ENCODE measurements at regions not wholly inside any gene's neighbourhood (a gene's known extent, or its start where the extent isn't known, plus 50 kb on each side); places are given as distances from the start of the nearest gene placed in this dataset.

- Histone ChIP-seq H3K9ac (ENCODE audit: low read length) (no peak overlapping the region), H2AFZ (ENCODE audit: low read depth, low read length, severe bottlenecking) (no peak overlapping the region), H3K27ac (ENCODE audit: low read depth, low read length) (no peak overlapping the region), H3K4me3 (ENCODE audit: insufficient read depth, low read length, poor library complexity, severe bottlenecking) (no peak overlapping the region), H4K20me1 (ENCODE audit: low read depth, low read length) (no peaks in the 10 kb centered on the region), H3K79me2 (ENCODE audit: insufficient read depth, low read length) (no peaks in the 10 kb centered on the region), H3K4me2 (ENCODE audit: low read depth, low read length, poor library complexity, severe bottlenecking) (no peak overlapping the region), H3K27me3 (ENCODE audit: low read length) (no peaks in the 10 kb centered on the region), H3K9me2 (replicated peaks; ENCODE audit: insufficient read depth, low read length) (no peaks in the 10 kb centered on the region), H3K36me3 (ENCODE audit: low read length) (no peaks in the 10 kb centered on the region), H3K9me3 (ENCODE audit: insufficient read depth, low read length) (no peaks in the 10 kb centered on the region), H3F3A (ENCODE audit: insufficient read depth) (no peaks in the 10 kb centered on the region)
- no peak for TF ChIP-seq CTCF (IDR thresholded peaks at IDR 0.05; ENCODE audit: insufficient read depth, low read length, poor library complexity, severe bottlenecking)
- no peak for TF ChIP-seq EZH2phosphoT487 (conservative IDR thresholded peaks at IDR 0.05; ENCODE audit: low read length)
Observed at GRCh38 chr11:110939471-110939870, 227.2 kb upstream of the ARHGAP20 start.

- Histone ChIP-seq H3K9me3 (ENCODE audit: insufficient read depth, low read length) (no peaks in the 10 kb centered on the region), H3K4me2 (ENCODE audit: low read depth, low read length, poor library complexity, severe bottlenecking) (no peak overlapping the region), H3K27me3 (ENCODE audit: low read length) (no peaks in the 10 kb centered on the region), H3K36me3 (ENCODE audit: low read length) (no peaks in the 10 kb centered on the region), H3K9ac (ENCODE audit: low read length) (no peak overlapping the region), H3F3A (ENCODE audit: insufficient read depth) (no peaks in the 10 kb centered on the region), H2AFZ (ENCODE audit: low read depth, low read length, severe bottlenecking) (no peak overlapping the region), H3K79me2 (ENCODE audit: insufficient read depth, low read length) (no peaks in the 10 kb centered on the region), H3K9me2 (replicated peaks; ENCODE audit: insufficient read depth, low read length) (no peaks in the 10 kb centered on the region), H3K27ac (ENCODE audit: low read depth, low read length) (no peak overlapping the region), H4K20me1 (ENCODE audit: low read depth, low read length) (no peaks in the 10 kb centered on the region), H3K4me3 (ENCODE audit: insufficient read depth, low read length, poor library complexity, severe bottlenecking) (no peak overlapping the region)
- no peak for TF ChIP-seq EZH2phosphoT487 (conservative IDR thresholded peaks at IDR 0.05; ENCODE audit: low read length)
- TF ChIP-seq CTCF (IDR thresholded peaks at IDR 0.05; ENCODE audit: insufficient read depth, low read length, poor library complexity, severe bottlenecking) = no peak
Observed at GRCh38 chr11:110935018-110935640, 222.9 kb upstream of the ARHGAP20 start.

- Histone ChIP-seq H3K9me3 (ENCODE audit: insufficient read depth, low read length) (no peaks in the 10 kb centered on the region), H3K9ac (ENCODE audit: low read length) (no peak overlapping the region), H3K4me2 (ENCODE audit: low read depth, low read length, poor library complexity, severe bottlenecking) (no peak overlapping the region), H3F3A (ENCODE audit: insufficient read depth) (no peaks in the 10 kb centered on the region), H3K79me2 (ENCODE audit: insufficient read depth, low read length) (no peaks in the 10 kb centered on the region), H4K20me1 (ENCODE audit: low read depth, low read length) (no peaks in the 10 kb centered on the region), H3K27ac (ENCODE audit: low read depth, low read length) (no peak overlapping the region), H3K36me3 (ENCODE audit: low read length) (no peaks in the 10 kb centered on the region), H3K9me2 (replicated peaks; ENCODE audit: insufficient read depth, low read length) (no peaks in the 10 kb centered on the region), H3K4me3 (ENCODE audit: insufficient read depth, low read length, poor library complexity, severe bottlenecking) (no peak overlapping the region), H2AFZ (ENCODE audit: low read depth, low read length, severe bottlenecking) (no peak overlapping the region), H3K27me3 (ENCODE audit: low read length) (no peaks in the 10 kb centered on the region)
- no peak for TF ChIP-seq EZH2phosphoT487 (conservative IDR thresholded peaks at IDR 0.05; ENCODE audit: low read length)
Observed at GRCh38 chr11:110929129-110929528, 216.9 kb upstream of the ARHGAP20 start.

- TF ChIP-seq CTCF (IDR thresholded peaks at IDR 0.05; ENCODE audit: insufficient read depth, low read length, poor library complexity, severe bottlenecking) (no peak), EZH2phosphoT487 (conservative IDR thresholded peaks at IDR 0.05; ENCODE audit: low read length) (no peak)
- H3K27ac ChIP-seq (ENCODE audit: low read depth, low read length) = no peak overlapping the region
Observed at GRCh38 chr11:110928391-110928790, 216.2 kb upstream of the ARHGAP20 start.

More at GRCh38 chr11:110928391-110928790, 216.2 kb upstream of the ARHGAP20 start:
- H3K9me2 ChIP-seq (replicated peaks; ENCODE audit: insufficient read depth, low read length) = no peaks in the 10 kb centered on the region
- H3K4me2 ChIP-seq (ENCODE audit: low read depth, low read length, poor library complexity, severe bottlenecking) = no peak overlapping the region
- H3F3A ChIP-seq (ENCODE audit: insufficient read depth) = no peaks in the 10 kb centered on the region
- no peaks in the 10 kb centered on the region for H3K36me3 ChIP-seq (ENCODE audit: low read length)
- H3K4me3 ChIP-seq (ENCODE audit: insufficient read depth, low read length, poor library complexity, severe bottlenecking) = no peak overlapping the region
- H3K9ac ChIP-seq (ENCODE audit: low read length) = no peak overlapping the region
- no peak overlapping the region for H2AFZ ChIP-seq (ENCODE audit: low read depth, low read length, severe bottlenecking)
- no peaks in the 10 kb centered on the region for H3K79me2 ChIP-seq (ENCODE audit: insufficient read depth, low read length)
- no peaks in the 10 kb centered on the region for H4K20me1 ChIP-seq (ENCODE audit: low read depth, low read length)
- H3K9me3 ChIP-seq (ENCODE audit: insufficient read depth, low read length) = no peaks in the 10 kb centered on the region
- H3K27me3 ChIP-seq (ENCODE audit: low read length) = no peaks in the 10 kb centered on the region
